ENCODE measurements at regions not wholly inside any gene's neighbourhood (a gene's known extent, or its start where the extent isn't known, plus 50 kb on each side); places are given as distances from the start of the nearest gene placed in this dataset.
"Not testable (repeated sequence)": the region's sequence is repeated elsewhere in the genome, so short reads cannot be mapped to it uniquely, and the experiment has no call there.

- no peaks in the 10 kb centered on the region for H3K27me3 ChIP-seq
- no peak for TF ChIP-seq CTCF (IDR thresholded peaks at IDR 0.05)
- no peak overlapping the region for H3K27ac ChIP-seq
- H3K4me1 ChIP-seq, result peaks cover 0 to 29% (median 15%) of the 10 kb centered on the region in 4 donors
- intact Hi-C loops (cut with DNase I; ENCODE audit: low total_unique reads), result no loop called here
- DNase-seq, result no peak
- H3K4me3 ChIP-seq, result no peak overlapping the region
- H3K36me3 ChIP-seq, result no peaks in the 10 kb centered on the region
- H3K9me3 ChIP-seq, result peaks cover 0 to 5% (median 0%) of the 10 kb centered on the region in 3 donors
Measured at GRCh38 chr1:220966041-220966440, 86.8 kb downstream of the HLX start.

GRCh38 chr1:220966473-220966872 is 87.2 kb downstream of the HLX start:
- Histone ChIP-seq H3K9me3 (peaks cover 0 to 5% (median 0%) of the 10 kb centered on the region in 3 donors), H3K4me1 (peaks cover 0 to 26% (median 13%) of the 10 kb centered on the region in 4 donors), H3K4me3 (no peak overlapping the region), H3K27ac (no peak overlapping the region), H3K27me3 (no peaks in the 10 kb centered on the region), H3K36me3 (no peaks in the 10 kb centered on the region)
- intact Hi-C loops (cut with DNase I; ENCODE audit: low total_unique reads), result no loop called here
- no peak for DNase-seq
- no peak for TF ChIP-seq CTCF (IDR thresholded peaks at IDR 0.05)

- no peak for DNase-seq
- intact Hi-C loops (cut with DNase I; ENCODE audit: low total_unique reads), result no loop called here
- Histone ChIP-seq H3K27me3 (no peaks in the 10 kb centered on the region), H3K4me3 (no peak overlapping the region), H3K36me3 (no peaks in the 10 kb centered on the region), H3K9me3 (peaks cover 0 to 5% (median 0%) of the 10 kb centered on the region in 3 donors), H3K4me1 (peaks cover 0 to 20% (median 8%) of the 10 kb centered on the region in 4 donors), H3K27ac (no peak overlapping the region)
- no peak for TF ChIP-seq CTCF (IDR thresholded peaks at IDR 0.05)
Measured at GRCh38 chr1:220966881-220967611, 87.8 kb downstream of the HLX start.

GRCh38 chr1:220967911-220968310 is 88.7 kb downstream of the HLX start:
- Histone ChIP-seq H3K27me3 (no peaks in the 10 kb centered on the region), H3K4me1 (peaks cover 0 to 14% (median 6%) of the 10 kb centered on the region in 4 donors), H3K4me3 (no peak overlapping the region), H3K36me3 (no peaks in the 10 kb centered on the region), H3K9me3 (peaks cover 0 to 5% (median 0%) of the 10 kb centered on the region in 3 donors), H3K27ac (no peak overlapping the region)
- no peak for DNase-seq
- TF ChIP-seq CTCF (IDR thresholded peaks at IDR 0.05), result no peak
- intact Hi-C loops (cut with DNase I; ENCODE audit: low total_unique reads), result no loop called here

- intact Hi-C loops (cut with DNase I; ENCODE audit: low total_unique reads); H3K27me3 ChIP-seq; H3K4me3 ChIP-seq: not testable (repeated sequence)
Measured at GRCh38 chr1:220969281-220969680, 90.0 kb downstream of the HLX start.

GRCh38 chr1:220970311-220970710 is 91.1 kb downstream of the HLX start:
- H3K36me3 ChIP-seq, result no peaks in the 10 kb centered on the region
- H3K4me1 ChIP-seq, result peaks cover 0 to 14% (median 6%) of the 10 kb centered on the region in 4 donors
- DNase-seq, result no peak
- no peak overlapping the region for H3K4me3 ChIP-seq
- H3K27ac ChIP-seq, result no peak overlapping the region
- TF ChIP-seq CTCF (IDR thresholded peaks at IDR 0.05), result no peak
- H3K27me3 ChIP-seq, result no peaks in the 10 kb centered on the region
- intact Hi-C loops (cut with DNase I; ENCODE audit: low total_unique reads), result no loop called here
- H3K9me3 ChIP-seq, result no peaks in the 10 kb centered on the region

More at GRCh38 chr1:220969281-220969680, 90.0 kb downstream of the HLX start:
- H3K27ac ChIP-seq, DNase-seq, H3K9me3 ChIP-seq, H3K36me3 ChIP-seq: not testable (repeated sequence)
- peaks cover 0 to 14% (median 6%) of the 10 kb centered on the region in 4 donors for H3K4me1 ChIP-seq
